ENCODE measurements at regions not wholly inside any gene's neighbourhood (a gene's known extent, or its start where the extent isn't known, plus 50 kb on each side); places are given as distances from the start of the nearest gene placed in this dataset.

DNA sequence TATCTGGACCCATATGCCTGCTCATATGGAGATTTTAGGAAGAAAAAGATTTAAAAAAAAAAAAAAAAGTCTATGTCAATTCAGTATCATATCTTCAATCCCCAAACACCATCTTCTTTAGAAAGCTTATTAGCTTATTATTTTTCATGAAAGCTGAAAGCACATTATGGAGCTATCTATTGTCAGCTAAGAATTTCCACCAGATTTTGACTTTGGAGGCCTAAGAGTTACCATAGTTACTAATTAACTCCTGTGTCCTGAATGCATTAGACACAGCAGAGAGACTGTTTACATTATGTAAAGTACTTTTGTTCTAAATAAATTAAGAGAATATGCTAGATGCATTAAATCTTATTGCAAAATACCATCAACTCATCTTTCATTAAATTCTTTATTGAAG, 255.5 kb upstream of the NRSN1 start:
- H3K4me3 ChIP-seq: no peak overlapping the region
- no peak overlapping the region for H3K27ac ChIP-seq
- no peak for DNase-seq (ENCODE audit: low spot score)
- TF ChIP-seq, protein P1, sequence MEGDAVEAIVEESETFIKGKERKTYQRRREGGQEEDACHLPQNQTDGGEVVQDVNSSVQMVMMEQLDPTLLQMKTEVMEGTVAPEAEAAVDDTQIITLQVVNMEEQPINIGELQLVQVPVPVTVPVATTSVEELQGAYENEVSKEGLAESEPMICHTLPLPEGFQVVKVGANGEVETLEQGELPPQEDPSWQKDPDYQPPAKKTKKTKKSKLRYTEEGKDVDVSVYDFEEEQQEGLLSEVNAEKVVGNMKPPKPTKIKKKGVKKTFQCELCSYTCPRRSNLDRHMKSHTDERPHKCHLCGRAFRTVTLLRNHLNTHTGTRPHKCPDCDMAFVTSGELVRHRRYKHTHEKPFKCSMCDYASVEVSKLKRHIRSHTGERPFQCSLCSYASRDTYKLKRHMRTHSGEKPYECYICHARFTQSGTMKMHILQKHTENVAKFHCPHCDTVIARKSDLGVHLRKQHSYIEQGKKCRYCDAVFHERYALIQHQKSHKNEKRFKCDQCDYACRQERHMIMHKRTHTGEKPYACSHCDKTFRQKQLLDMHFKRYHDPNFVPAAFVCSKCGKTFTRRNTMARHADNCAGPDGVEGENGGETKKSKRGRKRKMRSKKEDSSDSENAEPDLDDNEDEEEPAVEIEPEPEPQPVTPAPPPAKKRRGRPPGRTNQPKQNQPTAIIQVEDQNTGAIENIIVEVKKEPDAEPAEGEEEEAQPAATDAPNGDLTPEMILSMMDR (IDR thresholded peaks at IDR 0.05): no peak

DNA sequence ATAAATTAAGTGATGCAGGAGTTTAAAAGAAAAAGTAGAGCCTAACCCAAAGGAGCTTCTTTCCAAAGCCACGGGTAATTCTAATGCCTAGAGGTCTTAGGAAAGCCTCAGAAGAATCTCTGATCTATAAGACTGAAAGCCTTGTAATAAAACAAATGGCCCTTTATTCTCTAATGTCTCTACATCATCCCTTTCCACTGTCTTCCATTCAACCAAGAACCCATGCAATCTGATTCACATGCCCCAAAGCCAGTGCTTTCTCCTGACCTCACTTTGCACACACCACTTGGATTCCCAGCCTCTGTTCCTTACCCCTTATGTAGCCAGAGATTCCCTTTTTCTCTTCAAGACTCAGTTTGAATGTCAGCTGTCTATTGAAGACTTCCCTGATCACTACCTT, 252.9 kb upstream of the NRSN1 start:
- Histone ChIP-seq H3K4me3 (no peak overlapping the region), H3K27ac (no peak overlapping the region)
- TF ChIP-seq, protein P1 (IDR thresholded peaks at IDR 0.05): no peak
- DNase-seq (ENCODE audit: low spot score): no peak

DNA sequence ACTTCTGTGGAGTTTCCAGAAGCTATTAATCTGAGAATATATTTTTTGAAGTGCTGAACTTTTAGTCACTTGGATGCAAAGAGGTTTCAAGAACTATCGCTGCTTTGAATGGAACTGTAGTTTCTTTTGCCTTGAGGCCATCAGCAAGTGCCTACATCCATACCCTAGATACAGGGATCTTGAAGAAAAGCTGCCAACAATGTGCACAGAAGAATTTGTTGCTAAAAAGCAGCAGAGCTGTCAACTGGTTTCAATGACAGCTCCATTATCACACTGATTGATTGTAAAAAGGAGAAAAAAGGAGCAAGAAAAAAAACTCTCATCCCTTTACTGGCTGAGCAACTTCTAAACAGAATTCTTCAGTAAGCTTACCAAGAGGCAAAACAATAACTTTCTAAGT, 251.0 kb upstream of the NRSN1 start:
- Histone ChIP-seq H3K4me3 (no peak overlapping the region), H3K27ac (no peak overlapping the region)
- TF ChIP-seq, protein P1 (IDR thresholded peaks at IDR 0.05): no peak
- no peak for DNase-seq (ENCODE audit: low spot score)

DNA sequence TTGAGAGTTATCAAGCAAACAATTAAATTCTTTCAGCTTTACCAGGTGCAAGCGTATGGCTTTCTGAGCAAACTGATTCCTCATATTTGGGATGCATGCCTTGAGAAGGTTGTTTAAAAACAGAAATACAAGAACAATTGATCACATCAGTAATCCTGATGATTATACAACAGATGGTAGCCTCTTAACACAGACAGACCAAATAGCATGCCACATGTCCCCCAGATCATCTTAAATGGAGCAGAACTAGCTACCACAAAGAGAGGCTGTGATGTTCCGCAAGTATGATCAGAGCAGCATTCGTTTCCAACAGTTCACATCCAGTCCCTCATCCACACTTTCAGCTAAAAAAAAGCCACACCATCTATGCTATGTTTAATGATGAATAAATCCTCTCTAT, 246.2 kb upstream of the NRSN1 start:
- no peak for DNase-seq (ENCODE audit: low spot score)
- TF ChIP-seq, protein P1 (IDR thresholded peaks at IDR 0.05): no peak
- no peak overlapping the region for H3K27ac ChIP-seq
- no peak overlapping the region for H3K4me3 ChIP-seq

DNA sequence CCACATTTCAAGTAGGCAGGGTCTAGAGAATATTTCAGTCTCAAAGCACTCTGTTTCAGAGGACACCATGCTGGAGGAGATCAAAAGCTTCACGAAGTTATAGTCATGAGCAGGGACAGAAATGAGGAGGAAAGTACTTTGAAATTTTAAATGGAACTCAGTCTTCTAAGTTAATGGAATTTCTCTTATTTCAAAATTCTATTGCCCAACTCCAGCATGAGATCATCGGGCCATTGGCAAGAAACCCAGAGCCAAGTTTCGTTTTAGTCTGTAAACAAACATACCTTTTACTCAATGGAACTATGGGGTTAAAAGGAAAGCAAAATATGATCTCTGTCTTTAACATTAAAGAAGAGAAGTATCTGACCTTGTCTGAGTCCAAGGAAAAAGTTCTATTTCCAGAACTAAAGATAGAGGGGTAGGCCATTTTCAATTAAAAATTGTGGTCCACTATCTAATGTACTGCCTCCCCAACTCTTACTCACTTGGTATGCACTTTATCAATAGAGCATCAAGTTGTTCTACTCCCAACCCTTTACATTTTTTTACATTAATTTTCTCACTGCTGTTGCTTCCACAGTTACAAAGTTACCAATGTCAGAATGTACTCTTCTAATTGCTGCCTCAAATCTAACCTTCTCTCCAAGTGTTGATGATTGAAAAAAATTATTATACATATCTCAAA, 235.3 kb upstream of the NRSN1 start:
- Histone ChIP-seq H3K27ac (no peak overlapping the region), H3K4me3 (no peak overlapping the region)
- TF ChIP-seq, protein P1 (IDR thresholded peaks at IDR 0.05): no peak
- no peak for DNase-seq (ENCODE audit: low spot score)

DNA sequence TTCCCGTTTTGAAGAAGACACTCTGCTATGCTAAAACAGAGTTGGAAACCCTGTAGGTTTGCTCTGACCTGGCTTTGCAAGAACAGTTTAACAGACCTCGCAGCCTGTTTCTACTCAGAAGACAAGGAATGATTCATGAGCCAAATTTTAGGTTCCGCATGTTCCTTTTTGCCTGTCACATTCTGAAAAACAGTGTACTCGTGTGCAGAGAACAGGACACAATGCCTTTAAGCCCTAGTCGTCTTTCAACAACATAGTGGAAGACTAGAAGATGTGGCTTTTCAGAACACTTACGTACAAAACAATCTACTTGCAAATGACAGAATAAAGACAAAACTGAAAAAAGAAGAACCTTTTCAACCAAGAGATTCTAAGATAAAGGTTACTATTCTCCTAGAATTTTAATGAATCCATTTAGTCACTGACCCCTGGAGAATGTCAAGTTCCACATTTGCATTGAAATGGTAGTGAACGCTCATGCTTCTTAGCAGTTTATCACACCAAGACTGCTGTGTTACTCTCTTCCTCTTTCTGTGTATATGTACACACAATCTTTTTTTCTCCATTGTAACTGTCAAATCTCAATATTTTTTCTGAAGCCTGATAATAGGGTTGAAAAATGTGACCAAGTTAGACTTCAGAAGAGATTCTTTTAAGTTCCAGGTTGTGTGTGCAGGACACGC, 220.7 kb upstream of the NRSN1 start:
- TF ChIP-seq, protein P1 (IDR thresholded peaks at IDR 0.05): no peak
- no peak overlapping the region for H3K4me3 ChIP-seq
- DNase-seq (ENCODE audit: low spot score): no peak
- H3K27ac ChIP-seq: no peak overlapping the region

DNA sequence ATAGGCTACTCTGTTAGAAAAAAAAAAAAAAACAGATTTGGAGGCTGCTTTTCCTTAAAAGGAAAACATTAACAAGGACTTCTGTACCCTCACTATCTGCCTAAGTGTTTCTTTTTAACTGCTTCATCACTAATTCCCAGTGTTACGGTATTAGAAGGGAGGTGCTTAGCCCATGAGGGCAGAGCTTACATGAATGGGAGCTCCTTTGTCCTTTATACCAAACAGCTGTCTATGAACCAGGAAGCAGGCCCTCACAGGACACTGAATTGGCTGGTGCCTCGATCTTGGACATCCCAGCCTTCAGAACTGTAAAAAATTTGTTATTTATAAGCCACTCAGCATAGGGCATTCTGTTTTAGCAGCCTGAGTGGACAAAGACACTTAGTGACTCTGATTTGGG, 215.6 kb upstream of the NRSN1 start:
- no peak overlapping the region for H3K27ac ChIP-seq
- no peak overlapping the region for H3K4me3 ChIP-seq
- TF ChIP-seq, protein P1 (IDR thresholded peaks at IDR 0.05): no peak
- no peak for DNase-seq (ENCODE audit: low spot score)

Data from coronary artery (tissue), 2 donors.